ENCODE measurements at regions not wholly inside any gene's neighbourhood (a gene's known extent, or its start where the extent isn't known, plus 50 kb on each side); places are given as distances from the start of the nearest gene placed in this dataset.

DNA sequence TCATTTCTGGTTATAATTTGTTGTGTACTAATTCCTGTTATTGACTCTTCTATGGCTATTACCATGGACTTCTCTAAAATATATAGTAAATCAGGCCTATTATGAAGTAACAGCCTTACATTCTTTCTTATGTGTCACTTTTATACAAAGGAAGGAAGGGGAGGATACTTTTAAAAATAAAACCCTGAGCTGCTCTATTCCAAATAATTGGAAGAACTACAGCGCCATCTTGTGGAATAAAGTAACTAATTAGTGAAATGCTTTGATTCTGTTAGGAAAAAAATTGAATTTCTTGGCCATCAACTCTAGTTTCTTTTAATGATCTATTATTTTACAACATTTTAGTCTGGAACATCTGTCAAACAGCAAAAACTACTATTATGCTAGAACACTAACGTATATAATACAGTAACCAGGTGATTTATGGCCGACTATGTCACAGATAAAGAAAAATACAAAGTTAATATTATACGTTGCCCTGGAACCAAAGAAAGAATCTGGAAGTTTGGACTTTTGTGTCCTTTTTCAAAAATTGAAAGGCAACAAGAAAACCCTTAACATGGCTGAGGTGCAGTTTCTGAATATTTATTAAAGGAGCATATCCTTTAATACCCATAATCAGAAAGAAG lies 55.0 kb upstream of the NELL2 start:
- TF ChIP-seq, protein P1, sequence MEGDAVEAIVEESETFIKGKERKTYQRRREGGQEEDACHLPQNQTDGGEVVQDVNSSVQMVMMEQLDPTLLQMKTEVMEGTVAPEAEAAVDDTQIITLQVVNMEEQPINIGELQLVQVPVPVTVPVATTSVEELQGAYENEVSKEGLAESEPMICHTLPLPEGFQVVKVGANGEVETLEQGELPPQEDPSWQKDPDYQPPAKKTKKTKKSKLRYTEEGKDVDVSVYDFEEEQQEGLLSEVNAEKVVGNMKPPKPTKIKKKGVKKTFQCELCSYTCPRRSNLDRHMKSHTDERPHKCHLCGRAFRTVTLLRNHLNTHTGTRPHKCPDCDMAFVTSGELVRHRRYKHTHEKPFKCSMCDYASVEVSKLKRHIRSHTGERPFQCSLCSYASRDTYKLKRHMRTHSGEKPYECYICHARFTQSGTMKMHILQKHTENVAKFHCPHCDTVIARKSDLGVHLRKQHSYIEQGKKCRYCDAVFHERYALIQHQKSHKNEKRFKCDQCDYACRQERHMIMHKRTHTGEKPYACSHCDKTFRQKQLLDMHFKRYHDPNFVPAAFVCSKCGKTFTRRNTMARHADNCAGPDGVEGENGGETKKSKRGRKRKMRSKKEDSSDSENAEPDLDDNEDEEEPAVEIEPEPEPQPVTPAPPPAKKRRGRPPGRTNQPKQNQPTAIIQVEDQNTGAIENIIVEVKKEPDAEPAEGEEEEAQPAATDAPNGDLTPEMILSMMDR (IDR thresholded peaks at IDR 0.05 in 8 of 11, conservative IDR thresholded peaks at IDR 0.05 in 3 of 11) = peak in 10 of 11 experiments; percentile 26 to 72 (median 54)
- TF ChIP-seq POLR2A (IDR thresholded peaks at IDR 0.05) = no peak
